Endodermal cell (in vitro differentiated cells): ENCODE measurements at regions not wholly inside any gene's neighbourhood (a gene's known extent, or its start where the extent isn't known, plus 50 kb on each side); places are given as distances from the start of the nearest gene placed in this dataset.

Source experiments
- DNase-seq: peaks from one replicate; pipeline ENCODE4 v3.0.0-alpha.2; 2017
- H3K27ac ChIP-seq: 2 replicates; pipeline ENCODE4 v1.5.1; 2013; ENCODE audit warnings: mild to moderate bottlenecking, low read depth, low read length, moderate library complexity
- H3K27me3 ChIP-seq: 2 replicates; pipeline ENCODE4 v1.6.1; 2013; ENCODE audit warnings: mild to moderate bottlenecking, low read length, moderate library complexity; ENCODE audit not compliant: insufficient read depth, control insufficient read depth, poor library complexity, severe bottlenecking
- H3K36me3 ChIP-seq: 2 replicates; pipeline ENCODE4 v1.7.0; 2013; ENCODE audit warnings: mild to moderate bottlenecking, low read length, moderate library complexity; ENCODE audit not compliant: control insufficient read depth, insufficient read depth
- H3K4me1 ChIP-seq: one replicate; pipeline ENCODE4 v1.7.0; 2013; ENCODE audit warnings: low read length; ENCODE audit not compliant: control insufficient read depth, insufficient read depth
- H3K4me3 ChIP-seq: 2 replicates; pipeline ENCODE4 v1.5.1; 2013; ENCODE audit warnings: mild to moderate bottlenecking, low read length, moderate library complexity
- H3K9ac ChIP-seq: 2 replicates; pipeline ENCODE4 v1.6.1; 2013; ENCODE audit warnings: mild to moderate bottlenecking, low read length, moderate library complexity; ENCODE audit not compliant: poor library complexity, severe bottlenecking; ENCODE audit errors: extremely low read depth
- H3K9me3 ChIP-seq: 2 replicates; pipeline ENCODE4 v1.6.1; 2013; ENCODE audit warnings: mild to moderate bottlenecking, low read length, moderate library complexity; ENCODE audit not compliant: control insufficient read depth
- H3K27ac Mint-ChIP-seq: 2 replicates; pipeline ENCODE4 v1.8.0; 2020; ENCODE audit warnings: mixed read lengths
- H3K27me3 Mint-ChIP-seq: 2 replicates; pipeline ENCODE4 v1.8.0; 2021; ENCODE audit warnings: mild to moderate bottlenecking, mixed read lengths; ENCODE audit not compliant: insufficient read depth
- H3K36me3 Mint-ChIP-seq: 2 replicates; pipeline ENCODE4 v1.8.0; 2020; ENCODE audit warnings: low read depth, mixed read lengths
- H3K4me1 Mint-ChIP-seq: 2 replicates; pipeline ENCODE4 v1.8.0; 2020; ENCODE audit warnings: mixed read lengths
- H3K4me3 Mint-ChIP-seq: 2 replicates; pipeline ENCODE4 v1.8.0; 2020; ENCODE audit warnings: mild to moderate bottlenecking, moderate library complexity, mixed read lengths
- H3K9me3 Mint-ChIP-seq: 2 replicates; pipeline ENCODE4 v1.8.0; 2020; ENCODE audit warnings: mild to moderate bottlenecking, mixed read lengths
- CTCF ChIP-seq: fragments of 200-600 bp; sonication (generic); conservative IDR thresholded peaks from 2 replicates; pipeline ENCODE4 v1.5.0; 2021; ENCODE audit warnings: antibody characterized with exemption, mild to moderate bottlenecking
- WGBS, 2 experiments: methylation state at CpG; one replicate each; pipeline versions ENCODE4 v1.1.5 to v1.1.7; 2013; ENCODE audit warnings: missing lambda C conversion rate in 2 of 2, mixed read lengths in 1 of 2; ENCODE audit not compliant: insufficient coverage in 1 of 2, insufficient read length in 1 of 2; 5-methylcytosine and 5-hydroxymethylcytosine counted together

GRCh38 chr5:2892466-2893000, 141.1 kb upstream of the IRX2 start:
- H3K36me3 Mint-ChIP-seq = no peaks in the 10 kb centered on the region
- Histone ChIP-seq H3K27me3 (no peaks in the 10 kb centered on the region), H3K4me3 (no peak overlapping the region), H3K9me3 (no peaks in the 10 kb centered on the region), H3K27ac (no peak overlapping the region), H3K36me3 (no peaks in the 10 kb centered on the region), H3K9ac (no peak overlapping the region), H3K4me1 (no peaks in the 10 kb centered on the region)
- DNase-seq = no peak
- no peak overlapping the region for H3K4me3 Mint-ChIP-seq
- H3K4me1 Mint-ChIP-seq = no peaks in the 10 kb centered on the region
- H3K27ac Mint-ChIP-seq = no peak overlapping the region
- TF ChIP-seq CTCF = no peak
- WGBS, 2 experiments = 76 to 100% methylated on average over 3 to 8 of the region's 8 CpGs
- H3K9me3 Mint-ChIP-seq = no peaks in the 10 kb centered on the region
- no peaks in the 10 kb centered on the region for H3K27me3 Mint-ChIP-seq

GRCh38 chr5:2891781-2892180, 140.3 kb upstream of the IRX2 start:
- Mint-ChIP-seq H3K4me1 (no peaks in the 10 kb centered on the region), H3K27me3 (no peaks in the 10 kb centered on the region), H3K27ac (no peak overlapping the region), H3K4me3 (no peak overlapping the region), H3K9me3 (no peaks in the 10 kb centered on the region), H3K36me3 (no peaks in the 10 kb centered on the region)
- DNase-seq = no peak
- Histone ChIP-seq H3K36me3 (no peaks in the 10 kb centered on the region), H3K27me3 (no peaks in the 10 kb centered on the region), H3K4me1 (no peaks in the 10 kb centered on the region), H3K9me3 (no peaks in the 10 kb centered on the region), H3K27ac (no peak overlapping the region), H3K4me3 (no peak overlapping the region), H3K9ac (no peak overlapping the region)
- no peak for TF ChIP-seq CTCF
- 94% methylated on average over 3 of the region's 3 CpGs; no CpG with 5 or more reads in 1 of the 2 experiments for WGBS, 2 experiments

- WGBS, 2 experiments = 92 to 94% methylated on average over 14 of the region's 14 CpGs
- H3K9ac ChIP-seq = no peak overlapping the region
- H3K36me3 Mint-ChIP-seq = no peaks in the 10 kb centered on the region
- no peaks in the 10 kb centered on the region for H3K9me3 ChIP-seq
- H3K4me1 ChIP-seq = no peaks in the 10 kb centered on the region
- no peaks in the 10 kb centered on the region for H3K27me3 ChIP-seq
- H3K27ac ChIP-seq = no peak overlapping the region
- H3K9me3 Mint-ChIP-seq = no peaks in the 10 kb centered on the region
- H3K27ac Mint-ChIP-seq = no peak overlapping the region
- no peak overlapping the region for H3K4me3 ChIP-seq
- TF ChIP-seq CTCF = no peak
- no peak for DNase-seq
- H3K27me3 Mint-ChIP-seq = no peaks in the 10 kb centered on the region
- H3K4me3 Mint-ChIP-seq = no peak overlapping the region
- no peaks in the 10 kb centered on the region for H3K4me1 Mint-ChIP-seq
- no peaks in the 10 kb centered on the region for H3K36me3 ChIP-seq
These were observed 138.5 kb upstream of the IRX2 start for GRCh38 chr5:2890011-2890410.
